NOMO-1 (cell line): ENCODE measurements at regions not wholly inside any gene's neighbourhood (a gene's known extent, or its start where the extent isn't known, plus 50 kb on each side); places are given as distances from the start of the nearest gene placed in this dataset.
"Not testable (repeated sequence)": the region's sequence is repeated elsewhere in the genome, so short reads cannot be mapped to it uniquely, and the experiment has no call there.

Source experiments
- DNase-seq, 2 experiments: peaks; one replicate each; lab custom pipeline; 2025; ENCODE audit not compliant: unreplicated experiment in 2 of 2; lab: John Stamatoyannopoulos, UW

GRCh38 chr10:63987212-63987611 lies 466.0 kb downstream of the REEP3 start:
- DNase-seq = no peak

- DNase-seq = no peak
Observed at GRCh38 chr10:63994371-63994770, 473.2 kb downstream of the REEP3 start.

GRCh38 chr10:64007157-64007556 lies 486.0 kb downstream of the REEP3 start:
- no peak for DNase-seq

GRCh38 chr10:64010711-64011110 lies 489.5 kb downstream of the REEP3 start:
- no peak for DNase-seq

GRCh38 chr10:64011912-64012714 lies 490.9 kb downstream of the REEP3 start:
- no peak for DNase-seq

- no peak for DNase-seq
Observed at GRCh38 chr10:64014281-64014680, 493.1 kb downstream of the REEP3 start.

- DNase-seq = no peak
Observed at GRCh38 chr10:64023926-64024470, 502.8 kb downstream of the REEP3 start.

GRCh38 chr10:64033711-64034110 lies 512.5 kb downstream of the REEP3 start:
- DNase-seq = peak; percentile 43 to 79

- no peak for DNase-seq
Observed at GRCh38 chr10:64036321-64036930, 515.2 kb downstream of the REEP3 start.

- no peak for DNase-seq
Observed at GRCh38 chr10:64037071-64037661, 516.0 kb downstream of the REEP3 start.

- DNase-seq = no peak
Observed at GRCh38 chr10:64038107-64038506, 516.9 kb downstream of the REEP3 start.

GRCh38 chr10:64039198-64039597 lies 518.0 kb downstream of the REEP3 start:
- DNase-seq = no peak

- DNase-seq = peak in 1 of 2 experiments; percentile 22
Observed at GRCh38 chr10:64040781-64041180, 519.6 kb downstream of the REEP3 start.

- peak; percentile 78 to 87 for DNase-seq
Observed at GRCh38 chr10:64041185-64041988, 520.2 kb downstream of the REEP3 start.

GRCh38 chr10:64041989-64042490 lies 520.8 kb downstream of the REEP3 start:
- no peak for DNase-seq

- no peak for DNase-seq
Observed at GRCh38 chr10:64044098-64044497, 522.9 kb downstream of the REEP3 start.

GRCh38 chr10:64044957-64045632 lies 523.9 kb downstream of the REEP3 start:
- not testable (repeated sequence) for DNase-seq

- DNase-seq = no peak
Observed at GRCh38 chr10:64054392-64054791, 533.2 kb downstream of the REEP3 start.

- no peak for DNase-seq
Observed at GRCh38 chr10:64059884-64060283, 538.7 kb downstream of the REEP3 start.

- no peak for DNase-seq
Observed at GRCh38 chr10:64060389-64060788, 539.2 kb downstream of the REEP3 start.
